PC-3 (cell line): ENCODE measurements at regions not wholly inside any gene's neighbourhood (a gene's known extent, or its start where the extent isn't known, plus 50 kb on each side); places are given as distances from the start of the nearest gene placed in this dataset.

ENCODE experiments used
- ATAC-seq: fragments of 200-7000 bp; cut with Tn5 transposase; 2 replicates; pipeline ENCODE4 v1.9.1; 2020; ENCODE audit warnings: mild to moderate bottlenecking, moderate library complexity
- BruUV-seq: library from RNA; stranded (reverse); fragments of 400-500 nt; replicated peaks from 2 replicates; lab custom pipeline; 2021; lab: Mats Ljungman, UMichigan
- CTCF ChIA-PET: fragments of 300-600 bp; sonication (Branson Sonifier 250); formaldehyde crosslinking; loops from one replicate; lab custom pipeline; 2022; ENCODE audit warnings: antibody characterized with exemption; lab: Charles Lee
- POLR2A ChIA-PET: fragments of 300-600 bp; sonication (Branson Sonifier 250); formaldehyde crosslinking; loops from one replicate; lab custom pipeline; 2022; ENCODE audit warnings: antibody characterized with exemption; ENCODE audit not compliant: unreplicated experiment; lab: Charles Lee
- DNase-seq: peaks from one replicate; pipeline ENCODE4 v3.0.0-alpha.2; 2015
- H2AFZ ChIP-seq: fragments of 300-600 bp; sonication (generic); 2 replicates; pipeline ENCODE4 v1.6.0; 2016; ENCODE audit warnings: antibody characterized with exemption, low read length
- H3F3A ChIP-seq: fragments of 300-600 bp; sonication (generic); one replicate; pipeline ENCODE4 v1.6.0; 2017; ENCODE audit warnings: antibody characterized with exemption, low read length, control low read depth, mild to moderate bottlenecking; ENCODE audit not compliant: unreplicated experiment
- H3K27ac ChIP-seq: fragments of 300-600 bp; sonication (generic); 2 replicates; pipeline ENCODE4 v1.5.1; 2016; ENCODE audit warnings: mild to moderate bottlenecking, low read length
- H3K27me3 ChIP-seq: fragments of 300-600 bp; sonication (generic); 2 replicates; pipeline ENCODE4 v1.6.1; 2016; ENCODE audit warnings: low read length, mixed read lengths
- H3K36me3 ChIP-seq: fragments of 300-600 bp; sonication (generic); 2 replicates; pipeline ENCODE4 v1.6.1; 2016; ENCODE audit warnings: low read depth, mixed run types, low read length, mixed read lengths
- H3K4me1 ChIP-seq: fragments of 300-600 bp; sonication (generic); 2 replicates; pipeline ENCODE4 v1.5.1; 2016; ENCODE audit warnings: low read length; ENCODE audit not compliant: insufficient read depth
- H3K4me2 ChIP-seq: fragments of 300-600 bp; sonication (generic); 2 replicates; pipeline ENCODE4 v1.6.0; 2016; ENCODE audit warnings: low read length
- H3K4me3 ChIP-seq: fragments of 300-600 bp; sonication (generic); 2 replicates; pipeline ENCODE4 v1.5.1; 2016; ENCODE audit warnings: mild to moderate bottlenecking, low read length, mixed read lengths
- H3K79me2 ChIP-seq: fragments of 300-600 bp; sonication (generic); 2 replicates; pipeline ENCODE4 v1.6.1; 2017; ENCODE audit warnings: low read length, mixed read lengths
- H3K9ac ChIP-seq: fragments of 300-600 bp; sonication (generic); 2 replicates; pipeline ENCODE4 v1.6.0; 2016; ENCODE audit warnings: mild to moderate bottlenecking, low read length
- H3K9me2 ChIP-seq: fragments of 300-600 bp; sonication (generic); replicated peaks from 2 replicates; pipeline ENCODE4 v1.6.1; 2016; ENCODE audit warnings: mixed run types, low read length, mixed read lengths
- H3K9me3 ChIP-seq: fragments of 300-600 bp; sonication (generic); 2 replicates; pipeline ENCODE4 v1.6.1; 2016; ENCODE audit warnings: low read length, mixed read lengths
- H4K20me1 ChIP-seq: fragments of 300-600 bp; sonication (generic); 2 replicates; pipeline ENCODE4 v1.6.1; 2016; ENCODE audit warnings: low read length, mixed read lengths
- CTCF ChIP-seq: fragments of 300-600 bp; sonication (generic); conservative IDR thresholded peaks from 2 replicates; pipeline ENCODE4 v1.5.1; 2017; ENCODE audit warnings: antibody characterized with exemption, low read depth, mild to moderate bottlenecking, low read length
- EZH2 ChIP-seq: fragments of 300-600 bp; sonication (generic); IDR thresholded peaks from one replicate; pipeline ENCODE4 v1.6.1; 2017; ENCODE audit warnings: antibody characterized with exemption, mild to moderate bottlenecking, low read length; ENCODE audit not compliant: unreplicated experiment
- EZH2phosphoT487 ChIP-seq: fragments of 300-600 bp; sonication (generic); IDR thresholded peaks from 2 replicates; pipeline ENCODE4 v1.6.1; 2018; ENCODE audit warnings: mild to moderate bottlenecking, antibody characterized with exemption, low read length, borderline replicate concordance
- intact Hi-C: fragments of 100-400 bp; cut with micrococcal nuclease; formaldehyde crosslinking; loops from 2 replicates; pipeline ENCODE4 v1.9.0; 2023

GRCh38 chr6:106870824-106871717 is 103.5 kb downstream of the CD24 start:
- no peaks in the 10 kb centered on the region for H3K36me3 ChIP-seq
- ATAC-seq (no peak), DNase-seq (peak; percentile 35)
- no peaks in the 10 kb centered on the region for H3F3A ChIP-seq
- no peak overlapping the region for H3K4me2 ChIP-seq
- ChIA-PET POLR2A (interaction anchor here (0.6 kb wide), 2 partner anchors 9 to 98 kb away, joined by 3 read pairs; no protein-coding TSS in a partner anchor), CTCF (no interaction called here)
- no peak overlapping the region for H2AFZ ChIP-seq
- peak overlapping the region; percentile 45 for H3K27ac ChIP-seq
- H3K9me2 ChIP-seq = no peaks in the 10 kb centered on the region
- intact Hi-C loops = no loop called here
- peaks cover 28% of the 10 kb centered on the region; the same call in 1 of the 2 replicates for H3K4me1 ChIP-seq
- no TSS peak for BruUV-seq
- no peaks in the 10 kb centered on the region for H3K27me3 ChIP-seq
- no peak overlapping the region for H3K9ac ChIP-seq
- no peak for TF ChIP-seq EZH2phosphoT487
- no peaks in the 10 kb centered on the region for H3K9me3 ChIP-seq
- H4K20me1 ChIP-seq = no peaks in the 10 kb centered on the region
- no peaks in the 10 kb centered on the region for H3K79me2 ChIP-seq
- no peak overlapping the region for H3K4me3 ChIP-seq

GRCh38 chr6:106870069-106870468 is 104.5 kb downstream of the CD24 start:
- Histone ChIP-seq H3K27me3 (no peaks in the 10 kb centered on the region), H3K27ac (peak overlapping the region; percentile 20), H3F3A (no peaks in the 10 kb centered on the region), H3K36me3 (no peaks in the 10 kb centered on the region), H3K9me2 (no peaks in the 10 kb centered on the region), H3K4me1 (peaks cover 28% of the 10 kb centered on the region; the same call in 1 of the 2 replicates), H3K9ac (no peak overlapping the region), H3K9me3 (no peaks in the 10 kb centered on the region), H3K79me2 (no peaks in the 10 kb centered on the region), H3K4me3 (no peak overlapping the region), H2AFZ (no peak overlapping the region), H4K20me1 (no peaks in the 10 kb centered on the region), H3K4me2 (no peak overlapping the region)
- DNase-seq (peak; percentile 75), ATAC-seq (peak; percentile 65)
- intact Hi-C loops = no loop called here
- CTCF ChIA-PET = no interaction called here
- BruUV-seq = no TSS peak
- POLR2A ChIA-PET = interaction anchor here (0.5 to 0.6 kb wide), 2 partner anchors 124 to 211 kb away, joined by 3 to 5 read pairs; no protein-coding TSS in a partner anchor
- TF ChIP-seq EZH2phosphoT487 (no peak), CTCF (no peak), EZH2 (no peak)

GRCh38 chr6:106869203-106869602 is 105.3 kb downstream of the CD24 start:
- no TSS peak for BruUV-seq
- peaks cover 28% of the 10 kb centered on the region; the same call in 1 of the 2 replicates for H3K4me1 ChIP-seq
- POLR2A ChIA-PET = no interaction called here
- H3K4me2 ChIP-seq = no peak overlapping the region
- no peaks in the 10 kb centered on the region for H3K79me2 ChIP-seq
- H3K9me2 ChIP-seq = no peaks in the 10 kb centered on the region
- ATAC-seq (no peak), DNase-seq (no peak)
- no peak overlapping the region for H3K9ac ChIP-seq
- intact Hi-C loops = no loop called here
- H3K27me3 ChIP-seq = no peaks in the 10 kb centered on the region
- no peak overlapping the region for H3K27ac ChIP-seq
- no peak overlapping the region for H2AFZ ChIP-seq
- H3K9me3 ChIP-seq = no peaks in the 10 kb centered on the region
- no peaks in the 10 kb centered on the region for H3K36me3 ChIP-seq
- TF ChIP-seq EZH2phosphoT487 (no peak), EZH2 (no peak), CTCF (no peak)
- H3F3A ChIP-seq = no peaks in the 10 kb centered on the region
- CTCF ChIA-PET = no interaction called here
- H3K4me3 ChIP-seq = no peak overlapping the region
- no peaks in the 10 kb centered on the region for H4K20me1 ChIP-seq
